ENCODE measurements at regions not wholly inside any gene's neighbourhood (a gene's known extent, or its start where the extent isn't known, plus 50 kb on each side); places are given as distances from the start of the nearest gene placed in this dataset.

- H3K36me3 ChIP-seq = no peaks in the 10 kb centered on the region
- no peaks in the 10 kb centered on the region for H3K9me3 ChIP-seq
- no peaks in the 10 kb centered on the region for H3K4me1 ChIP-seq (ENCODE audit: control insufficient read depth in 1 of 2, insufficient read depth in 1 of 2, low read depth in 1 of 2, low read length in 1 of 2)
- H3K4me3 ChIP-seq (ENCODE audit: low read depth in 1 of 2, low read length in 1 of 2) = no peak overlapping the region
- no peak for TF ChIP-seq CTCF (IDR thresholded peaks at IDR 0.05)
- H3K27ac ChIP-seq = no peak overlapping the region
- peaks cover 13% of the 10 kb centered on the region for H3K27me3 ChIP-seq
Measured at GRCh38 chr10:130885021-130885655, 426.4 kb downstream of the TCERG1L start.

GRCh38 chr10:130887170-130887569 lies 424.4 kb downstream of the TCERG1L start:
- no peaks in the 10 kb centered on the region for H3K4me1 ChIP-seq (ENCODE audit: control insufficient read depth in 1 of 2, insufficient read depth in 1 of 2, low read depth in 1 of 2, low read length in 1 of 2)
- no peaks in the 10 kb centered on the region for H3K36me3 ChIP-seq
- H3K9me3 ChIP-seq = no peaks in the 10 kb centered on the region
- peaks cover 13% of the 10 kb centered on the region for H3K27me3 ChIP-seq
- no peak for TF ChIP-seq CTCF (IDR thresholded peaks at IDR 0.05)
- H3K27ac ChIP-seq = no peak overlapping the region
- no peak overlapping the region for H3K4me3 ChIP-seq (ENCODE audit: low read depth in 1 of 2, low read length in 1 of 2)

GRCh38 chr10:130888493-130888892 lies 423.0 kb downstream of the TCERG1L start:
- no peaks in the 10 kb centered on the region for H3K36me3 ChIP-seq
- H3K9me3 ChIP-seq = no peaks in the 10 kb centered on the region
- no peak for TF ChIP-seq CTCF (IDR thresholded peaks at IDR 0.05)
- H3K27ac ChIP-seq = no peak overlapping the region
- no peaks in the 10 kb centered on the region for H3K4me1 ChIP-seq (ENCODE audit: control insufficient read depth in 1 of 2, insufficient read depth in 1 of 2, low read depth in 1 of 2, low read length in 1 of 2)
- H3K4me3 ChIP-seq (ENCODE audit: low read depth in 1 of 2, low read length in 1 of 2) = no peak overlapping the region
- H3K27me3 ChIP-seq = peaks cover 13% of the 10 kb centered on the region

- Histone ChIP-seq H3K27me3 (peaks cover 13% of the 10 kb centered on the region), H3K9me3 (no peaks in the 10 kb centered on the region), H3K4me3 (ENCODE audit: low read depth in 1 of 2, low read length in 1 of 2) (no peak overlapping the region), H3K4me1 (ENCODE audit: control insufficient read depth in 1 of 2, insufficient read depth in 1 of 2, low read depth in 1 of 2, low read length in 1 of 2) (no peaks in the 10 kb centered on the region), H3K27ac (no peak overlapping the region), H3K36me3 (no peaks in the 10 kb centered on the region)
- TF ChIP-seq CTCF (IDR thresholded peaks at IDR 0.05) = no peak
Measured at GRCh38 chr10:130889240-130889639, 422.3 kb downstream of the TCERG1L start.

GRCh38 chr10:130889780-130890179 lies 421.7 kb downstream of the TCERG1L start:
- H3K9me3 ChIP-seq = no peaks in the 10 kb centered on the region
- no peak for TF ChIP-seq CTCF (IDR thresholded peaks at IDR 0.05)
- H3K27ac ChIP-seq = no peak overlapping the region
- no peaks in the 10 kb centered on the region for H3K4me1 ChIP-seq (ENCODE audit: control insufficient read depth in 1 of 2, insufficient read depth in 1 of 2, low read depth in 1 of 2, low read length in 1 of 2)
- H3K36me3 ChIP-seq = no peaks in the 10 kb centered on the region
- no peak overlapping the region for H3K4me3 ChIP-seq (ENCODE audit: low read depth in 1 of 2, low read length in 1 of 2)
- peaks cover 13% of the 10 kb centered on the region for H3K27me3 ChIP-seq
